H1 (cell line): ENCODE measurements at regions not wholly inside any gene's neighbourhood (a gene's known extent, or its start where the extent isn't known, plus 50 kb on each side); places are given as distances from the start of the nearest gene placed in this dataset.

ENCODE experiments used
- CTCF ChIA-PET: fragments of 300-600 bp; sonication (Branson Sonifier 250); formaldehyde crosslinking; loops from one replicate; lab custom pipeline; 2021; ENCODE audit not compliant: partially characterized antibody; lab: Charles Lee
- POLR2A ChIA-PET: fragments of 300-600 bp; sonication (Branson Sonifier 250); formaldehyde crosslinking; loops from one replicate; lab custom pipeline; 2021; ENCODE audit warnings: inconsistent platforms; ENCODE audit not compliant: partially characterized antibody; lab: Charles Lee
- DNase-seq, 2 experiments: peaks; one replicate each; pipeline versions ENCODE4 v3.0.0 to v3.0.0-alpha.2; 2010 to 2022; ENCODE audit warnings: low spot score in 2 of 2, low read depth in 1 of 2, mixed read lengths in 1 of 2
- FAIRE-seq: peaks from 2 replicates; lab custom pipeline; 2011; peaks lifted over from hg19 to GRCh38; lab: Jason Lieb, UNC
- H2AFZ ChIP-seq: 2 replicates; pipeline ENCODE4 v1.8.1; 2012; ENCODE audit warnings: low read length, inconsistent platforms
- H2AK5ac ChIP-seq: 2 replicates; pipeline ENCODE4 v1.6.1; 2013; ENCODE audit warnings: low read depth, low read length
- H2BK120ac ChIP-seq: replicated peaks from 2 replicates; pipeline ENCODE3; 2013; ENCODE audit warnings: low read depth, low read length, inconsistent platforms
- H2BK12ac ChIP-seq: 2 replicates; pipeline ENCODE4 v1.6.1; 2013; ENCODE audit warnings: low read depth, low read length
- H2BK15ac ChIP-seq: 2 replicates; pipeline ENCODE4 v1.6.1; 2013; ENCODE audit warnings: low read length
- H2BK20ac ChIP-seq: 2 replicates; pipeline ENCODE4 v1.6.1; 2013; ENCODE audit warnings: low read length
- H2BK5ac ChIP-seq: 2 replicates; pipeline ENCODE4 v1.6.1; 2013; ENCODE audit warnings: low read depth, low read length
- H3K14ac ChIP-seq: 2 replicates; pipeline ENCODE4 v1.6.1; 2013; ENCODE audit warnings: inconsistent platforms; ENCODE audit not compliant: insufficient read length
- H3K18ac ChIP-seq: 2 replicates; pipeline ENCODE4 v1.6.1; 2013; ENCODE audit warnings: low read length; ENCODE audit errors: extremely low read depth
- H3K23ac ChIP-seq: 2 replicates; pipeline ENCODE4 v1.6.1; 2013; ENCODE audit warnings: inconsistent platforms; ENCODE audit not compliant: insufficient read length
- H3K23me2 ChIP-seq: 2 replicates; pipeline ENCODE4 v1.6.1; 2013; ENCODE audit warnings: low read depth, low read length
- H3K27ac ChIP-seq: 2 replicates; pipeline ENCODE4 v1.6.1; 2011; ENCODE audit warnings: low read depth, low read length, inconsistent platforms
- H3K27me3 ChIP-seq, 4 experiments: replicated peaks in 1 of 4; 1 replicate in 1 of 4; 2 replicates in 3 of 4; pipeline versions ENCODE4 v1.6.1 to v1.8.1; 2011 to 2013; ENCODE audit warnings: low read length in 3 of 4, mild to moderate bottlenecking in 3 of 4, inconsistent platforms in 2 of 4, mixed read lengths in 2 of 4, moderate library complexity in 1 of 4; ENCODE audit not compliant: control insufficient read depth in 3 of 4, insufficient read depth in 3 of 4; ENCODE audit errors: extremely low read depth in 1 of 4
- H3K36me3 ChIP-seq, 4 experiments: 2 replicates each; pipeline versions ENCODE4 v1.6.1 to v1.8.1; 2011 to 2013; ENCODE audit warnings: mild to moderate bottlenecking in 4 of 4, low read length in 3 of 4, moderate library complexity in 2 of 4, control low read depth in 1 of 4, inconsistent platforms in 1 of 4; ENCODE audit not compliant: insufficient read depth in 4 of 4, control insufficient read depth in 2 of 4
- H3K4ac ChIP-seq: replicated peaks from 2 replicates; pipeline ENCODE3; 2013; ENCODE audit warnings: low read length, low read depth, mixed read lengths, inconsistent platforms; ENCODE audit not compliant: insufficient read length
- H3K4me1 ChIP-seq, 4 experiments: replicated peaks in 1 of 4; 1 replicate in 1 of 4; 2 replicates in 3 of 4; pipeline versions ENCODE4 v1.6.1 to v1.8.1; 2011 to 2013; ENCODE audit warnings: low read length in 3 of 4, inconsistent platforms in 2 of 4, mixed read lengths in 1 of 4; ENCODE audit not compliant: insufficient read depth in 4 of 4, control insufficient read depth in 3 of 4
- H3K4me2 ChIP-seq, 2 experiments: 2 replicates each; pipeline versions ENCODE4 v1.6.1 to v1.8.1; 2011 to 2013; ENCODE audit warnings: low read depth in 2 of 2, low read length in 2 of 2, control low read depth in 1 of 2, inconsistent platforms in 1 of 2, mild to moderate bottlenecking in 1 of 2; ENCODE audit not compliant: insufficient read depth in 1 of 2
- H3K4me3 ChIP-seq, 4 experiments: fragments of 200-600, 300-600 bp in 1 of 4; sonication (generic), shearing (Covaris generic), sonication (Bioruptor Twin) in 1 of 4; 2 replicates each; pipeline versions ENCODE4 v1.5.1 to v1.8.1; 2011 to 2016; ENCODE audit warnings: low read length in 4 of 4, low read depth in 3 of 4, control low read depth in 2 of 4, inconsistent platforms in 2 of 4, mild to moderate bottlenecking in 2 of 4, mixed read lengths in 1 of 4, moderate library complexity in 1 of 4; ENCODE audit not compliant: insufficient read depth in 2 of 4; ENCODE audit errors: extremely low read depth in 1 of 4
- H3K56ac ChIP-seq: replicated peaks from 2 replicates; pipeline ENCODE3; 2013; ENCODE audit warnings: low read depth, mild to moderate bottlenecking, mixed read lengths, low read length, inconsistent platforms; ENCODE audit not compliant: insufficient read length
- H3K79me1 ChIP-seq: 2 replicates; pipeline ENCODE4 v1.6.1; 2013; ENCODE audit warnings: low read depth, low read length, control low read depth
- H3K79me2 ChIP-seq, 2 experiments: 2 replicates each; pipeline versions ENCODE4 v1.6.1 to v1.8.1; 2012 to 2013; ENCODE audit warnings: low read length in 2 of 2, mild to moderate bottlenecking in 2 of 2, inconsistent platforms in 1 of 2; ENCODE audit not compliant: insufficient read depth in 2 of 2, control insufficient read depth in 1 of 2
- H3K9ac ChIP-seq, 4 experiments: replicated peaks in 1 of 4; 1 replicate in 1 of 4; 2 replicates in 3 of 4; pipeline versions ENCODE4 v1.6.1 to v1.8.1; 2011 to 2013; ENCODE audit warnings: low read depth in 3 of 4, low read length in 3 of 4, control low read depth in 2 of 4, mild to moderate bottlenecking in 2 of 4, moderate library complexity in 2 of 4, inconsistent platforms in 1 of 4; ENCODE audit errors: extremely low read depth in 1 of 4
- H3K9me3 ChIP-seq, 2 experiments: 2 replicates each; pipeline versions ENCODE4 v1.6.1 to v1.8.1; 2012 to 2013; ENCODE audit warnings: mild to moderate bottlenecking in 2 of 2, moderate library complexity in 2 of 2, control low read depth in 1 of 2, inconsistent platforms in 1 of 2, low read depth in 1 of 2, low read length in 1 of 2, mixed read lengths in 1 of 2; ENCODE audit not compliant: insufficient read depth in 2 of 2
- H4K20me1 ChIP-seq, 2 experiments: replicated peaks in 1 of 2; 2 replicates each; pipeline versions ENCODE3 to v1.8.1; 2011 to 2013; ENCODE audit warnings: inconsistent platforms in 2 of 2, low read length in 2 of 2, mild to moderate bottlenecking in 1 of 2; ENCODE audit not compliant: insufficient read depth in 2 of 2, control insufficient read depth in 1 of 2
- H4K5ac ChIP-seq: 2 replicates; pipeline ENCODE4 v1.6.1; 2013; ENCODE audit warnings: low read length, low read depth, mixed read lengths, inconsistent platforms; ENCODE audit not compliant: insufficient read length
- H4K8ac ChIP-seq: 2 replicates; pipeline ENCODE4 v1.8.0; 2013; ENCODE audit warnings: mild to moderate bottlenecking, moderate library complexity, low read length, inconsistent platforms; ENCODE audit not compliant: insufficient read depth; ENCODE audit errors: extremely low read depth
- H4K91ac ChIP-seq: replicated peaks from 2 replicates; pipeline ENCODE3; 2013; ENCODE audit warnings: low read length, mixed read lengths, inconsistent platforms; ENCODE audit not compliant: insufficient read length
- CBX5 ChIP-seq: fragments of 300-800, 300-1000 bp; sonication (generic); IDR thresholded peaks from 2 replicates; pipeline ENCODE4 v1.7.1; 2016; ENCODE audit warnings: antibody characterized with exemption, low read length, low read depth
- CTBP2 ChIP-seq: IDR thresholded peaks from 2 replicates; pipeline ENCODE4 v1.7.0; 2011; ENCODE audit warnings: borderline replicate concordance, mild to moderate bottlenecking, moderate library complexity, mixed read lengths, low read length; ENCODE audit not compliant: insufficient read depth, insufficient read length
- E2F6 ChIP-seq: IDR thresholded peaks from 2 replicates; pipeline ENCODE4 v1.6.1; 2012; ENCODE audit warnings: inconsistent platforms
- GABPA ChIP-seq: IDR thresholded peaks from 2 replicates; pipeline ENCODE4 v1.6.1; 2011; ENCODE audit warnings: mild to moderate bottlenecking, low read length, moderate library complexity, borderline replicate concordance; ENCODE audit not compliant: insufficient read depth
- HDAC2 ChIP-seq, 2 experiments: fragments of 300-600 bp in 1 of 2; sonication (generic) in 1 of 2; IDR thresholded peaks; 2 replicates each; pipeline ENCODE4 v1.6.1; 2011 to 2012; ENCODE audit warnings: low read depth in 2 of 2, low read length in 2 of 2, mild to moderate bottlenecking in 2 of 2, moderate library complexity in 2 of 2, borderline replicate concordance in 1 of 2, inconsistent platforms in 1 of 2
- HDAC6 ChIP-seq: IDR thresholded peaks from one replicate; pipeline ENCODE4 v1.7.1; 2012; ENCODE audit warnings: low read depth, mild to moderate bottlenecking, inconsistent platforms, low read length, moderate library complexity
- SIN3A ChIP-seq, 2 experiments: IDR thresholded peaks in 1 of 2; conservative IDR thresholded peaks in 1 of 2; 2 replicates each; pipeline ENCODE4 v1.6.1; 2011 to 2012; ENCODE audit warnings: low read length in 2 of 2, improper control_type of control experiment in 1 of 2, low read depth in 1 of 2, mild to moderate bottlenecking in 1 of 2
- SIRT6 ChIP-seq: IDR thresholded peaks from one replicate; pipeline ENCODE4 v1.7.1; 2012; ENCODE audit warnings: low read length, inconsistent platforms
- SP2 ChIP-seq: IDR thresholded peaks from 2 replicates; pipeline ENCODE4 v1.6.1; 2012; ENCODE audit warnings: mild to moderate bottlenecking, low read length, inconsistent platforms
- SP4 ChIP-seq: IDR thresholded peaks from 2 replicates; pipeline ENCODE4 v1.6.1; 2012; ENCODE audit warnings: low read length, inconsistent platforms
- TEAD4 ChIP-seq: IDR thresholded peaks from 2 replicates; pipeline ENCODE4 v1.6.1; 2012; ENCODE audit warnings: low read depth, low read length, inconsistent platforms, mixed read lengths
- YY1 ChIP-seq: IDR thresholded peaks from 2 replicates; pipeline ENCODE4 v1.6.1; 2011; ENCODE audit warnings: low read depth, mild to moderate bottlenecking, low read length
- WGBS, 2 experiments: shearing (Covaris generic) in 1 of 2; methylation state at CpG; one replicate each; pipeline versions ENCODE4 v1.1.6 to v1.1.7; 2013 to 2015; ENCODE audit warnings: low lambda C conversion rate in 2 of 2, mixed read lengths in 2 of 2, inconsistent platforms in 1 of 2, low coverage in 1 of 2, missing lambda C conversion rate in 1 of 2; ENCODE audit not compliant: insufficient replicate concordance in 2 of 2, insufficient coverage in 1 of 2, insufficient read length in 1 of 2; ENCODE audit errors: extremely low coverage in 1 of 2, missing lambda C conversion rate in 1 of 2; 5-methylcytosine and 5-hydroxymethylcytosine counted together

DNA sequence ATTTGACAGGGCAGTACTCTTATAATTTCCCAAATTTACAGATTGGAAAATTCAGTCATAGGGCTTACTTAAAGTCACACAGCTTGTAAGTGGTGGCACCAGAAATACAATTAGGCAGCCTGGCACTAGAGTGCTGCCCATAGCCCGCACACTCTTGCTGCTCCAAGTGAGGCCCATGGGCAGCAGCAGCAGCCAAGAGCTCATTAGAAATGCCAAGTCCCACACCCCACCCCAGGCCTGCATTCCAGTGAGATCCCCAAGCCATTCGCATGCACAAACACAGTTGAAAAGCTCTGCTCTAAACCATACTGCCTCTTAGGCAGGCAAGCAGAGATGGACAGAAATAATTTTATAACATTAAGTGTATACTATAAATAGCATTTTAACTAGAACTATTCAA is 379.3 kb upstream of the PKDCC start:
- peak; percentile 84 for TF ChIP-seq TEAD4
- TF ChIP-seq SIRT6, result no peak
- no peak for TF ChIP-seq HDAC2 (IDR thresholded peaks at IDR 0.05; ENCODE audit: borderline replicate concordance in 1 of 2, low read depth in 2 of 2, low read length in 2 of 2)
- no peak for TF ChIP-seq E2F6
- no peak for TF ChIP-seq GABPA
- TF ChIP-seq CTBP2, result no peak
- no peak for TF ChIP-seq SP2
- no peak for TF ChIP-seq SIN3A (conservative IDR thresholded peaks at IDR 0.05 in 1 of 2, IDR thresholded peaks at IDR 0.05 in 1 of 2; ENCODE audit: low read depth in 1 of 2, low read length in 2 of 2)
- TF ChIP-seq YY1, result 0 out of 2 replicates have a peak, but pooled peaks have one; percentile 24
- no peak for TF ChIP-seq HDAC6
- TF ChIP-seq SP4, result no peak
- TF ChIP-seq CBX5, result no peak
- H3K9me3 ChIP-seq, result no peaks in the 10 kb centered on the region

More for the DNA sequence above, 379.3 kb upstream of the PKDCC start:
- H3K23me2 ChIP-seq, result no peaks in the 10 kb centered on the region
- H4K5ac ChIP-seq, result no peak overlapping the region
- H3K23ac ChIP-seq, result no peak overlapping the region
- no peak for FAIRE-seq
- no peak for DNase-seq
- H3K14ac ChIP-seq, result no peak overlapping the region
- H3K4me3 ChIP-seq, result no peak overlapping the region
- no peak overlapping the region for H3K27ac ChIP-seq
- H3K36me3 ChIP-seq, result no peaks in the 10 kb centered on the region
- H2BK120ac ChIP-seq, result no peak overlapping the region
- ChIA-PET CTCF (interaction anchor here (0.6 to 1.6 kb wide), 3 partner anchors 10 to 45 kb away, joined by 4 to 5 read pairs (median 4); no protein-coding TSS in a partner anchor), POLR2A (no interaction called here)
- no peak overlapping the region for H3K56ac ChIP-seq
- H3K18ac ChIP-seq, result no peak overlapping the region
- no peak overlapping the region for H3K4ac ChIP-seq
- H3K4me1 ChIP-seq, result peaks cover 0 to 8% (median 2%) of the 10 kb centered on the region in 4 experiments; a peak in 3 of 7 replicates
- no peak overlapping the region for H3K9ac ChIP-seq
- no peak overlapping the region for H3K4me2 ChIP-seq
- H4K91ac ChIP-seq, result no peak overlapping the region
- no peaks in the 10 kb centered on the region for H3K79me2 ChIP-seq
- no peaks in the 10 kb centered on the region for H4K20me1 ChIP-seq
- H2BK5ac ChIP-seq, result no peak overlapping the region
- no peak overlapping the region for H2BK15ac ChIP-seq
- no peaks in the 10 kb centered on the region for H3K27me3 ChIP-seq
- H2BK12ac ChIP-seq, result no peak overlapping the region
- no peak overlapping the region for H4K8ac ChIP-seq
- no peaks in the 10 kb centered on the region for H3K79me1 ChIP-seq
- no peak overlapping the region for H2AFZ ChIP-seq
- WGBS, 2 experiments, result 68% methylated on average over 2 of the region's 2 CpGs; no CpG with 5 or more reads in 1 of the 2 experiments
- no peak overlapping the region for H2BK20ac ChIP-seq
- no peak overlapping the region for H2AK5ac ChIP-seq
